Trophoblast cell (in vitro differentiated cells and primary cell): ENCODE measurements at regions not wholly inside any gene's neighbourhood (a gene's known extent, or its start where the extent isn't known, plus 50 kb on each side); places are given as distances from the start of the nearest gene placed in this dataset.
"Not testable (repeated sequence)": the region's sequence is repeated elsewhere in the genome, so short reads cannot be mapped to it uniquely, and the experiment has no call there.

Experiments used
- DNase-seq, 2 donors: peaks; one replicate each; pipeline ENCODE4 v3.0.0-alpha.2; 2016
- H2AFZ ChIP-seq: 2 replicates; pipeline ENCODE4 v1.6.1; 2013; ENCODE audit warnings: low read length, moderate library complexity, mild to moderate bottlenecking; ENCODE audit not compliant: insufficient read depth, poor library complexity
- H2AK5ac ChIP-seq: 2 replicates; pipeline ENCODE4 v1.6.1; 2013; ENCODE audit warnings: mild to moderate bottlenecking, low read length
- H2BK120ac ChIP-seq: 2 replicates; pipeline ENCODE4 v1.6.1; 2013; ENCODE audit warnings: low read length, mild to moderate bottlenecking, moderate library complexity; ENCODE audit not compliant: insufficient read depth, poor library complexity
- H2BK12ac ChIP-seq: 2 replicates; pipeline ENCODE4 v1.6.1; 2013; ENCODE audit warnings: mild to moderate bottlenecking, low read length, moderate library complexity
- H2BK5ac ChIP-seq: 2 replicates; pipeline ENCODE4 v1.6.1; 2013; ENCODE audit warnings: low read length, low read depth, moderate library complexity, mild to moderate bottlenecking; ENCODE audit not compliant: poor library complexity
- H3K14ac ChIP-seq: 2 replicates; pipeline ENCODE4 v1.6.1; 2013; ENCODE audit warnings: mild to moderate bottlenecking, low read length
- H3K18ac ChIP-seq: 2 replicates; pipeline ENCODE4 v1.6.1; 2013; ENCODE audit warnings: mild to moderate bottlenecking, low read length
- H3K23ac ChIP-seq: 2 replicates; pipeline ENCODE4 v1.6.1; 2013; ENCODE audit warnings: low read length
- H3K27ac ChIP-seq: 2 replicates; pipeline ENCODE4 v1.5.1; 2013; ENCODE audit warnings: low read depth, mild to moderate bottlenecking, inconsistent platforms, low read length, moderate library complexity
- H3K27me3 ChIP-seq: 2 replicates; pipeline ENCODE4 v1.6.1; 2013; ENCODE audit warnings: inconsistent platforms, mild to moderate bottlenecking, low read length, moderate library complexity; ENCODE audit not compliant: insufficient read depth
- H3K36me3 ChIP-seq, 2 experiments: 1 replicate in 1 of 2; 2 replicates in 1 of 2; pipeline ENCODE4 v1.6.1; 2013; ENCODE audit warnings: low read length in 2 of 2, mild to moderate bottlenecking in 2 of 2, moderate library complexity in 1 of 2; ENCODE audit not compliant: insufficient read depth in 2 of 2, control insufficient read depth in 1 of 2
- H3K4ac ChIP-seq: 2 replicates; pipeline ENCODE4 v1.6.1; 2013; ENCODE audit warnings: low read depth, mild to moderate bottlenecking, low read length, moderate library complexity
- H3K4me1 ChIP-seq, 2 experiments: 1 replicate in 1 of 2; 2 replicates in 1 of 2; pipeline ENCODE4 v1.6.1; 2013; ENCODE audit warnings: low read length in 2 of 2, mild to moderate bottlenecking in 2 of 2, moderate library complexity in 1 of 2; ENCODE audit not compliant: insufficient read depth in 2 of 2, control insufficient read depth in 1 of 2
- H3K4me2 ChIP-seq: 2 replicates; pipeline ENCODE4 v1.6.1; 2013; ENCODE audit warnings: inconsistent platforms, mild to moderate bottlenecking, low read length, moderate library complexity
- H3K4me3 ChIP-seq: 2 replicates; pipeline ENCODE4 v1.5.1; 2013; ENCODE audit warnings: mild to moderate bottlenecking, low read depth, low read length, inconsistent platforms
- H3K79me1 ChIP-seq: one replicate; pipeline ENCODE4 v1.6.1; 2013; ENCODE audit warnings: low read length
- H3K79me2 ChIP-seq: 2 replicates; pipeline ENCODE4 v1.6.1; 2013; ENCODE audit warnings: low read length, mild to moderate bottlenecking; ENCODE audit not compliant: control insufficient read depth, insufficient read depth, poor library complexity
- H3K9ac ChIP-seq: 2 replicates; pipeline ENCODE4 v1.6.1; 2013; ENCODE audit warnings: mild to moderate bottlenecking, low read length
- H3K9me3 ChIP-seq: 2 replicates; pipeline ENCODE4 v1.6.1; 2013; ENCODE audit warnings: low read depth, mild to moderate bottlenecking, control low read depth, inconsistent platforms, low read length; ENCODE audit not compliant: insufficient read depth
- H4K12ac ChIP-seq: 2 replicates; pipeline ENCODE4 v1.6.1; 2013; ENCODE audit warnings: low read depth, mild to moderate bottlenecking, low read length, moderate library complexity
- H4K8ac ChIP-seq: 2 replicates; pipeline ENCODE4 v1.6.1; 2013; ENCODE audit warnings: low read depth, mild to moderate bottlenecking, low read length, moderate library complexity
- H4K91ac ChIP-seq: one replicate; pipeline ENCODE4 v1.6.1; 2013; ENCODE audit warnings: low read depth, mild to moderate bottlenecking, low read length, moderate library complexity
- WGBS: extraction: QIAGEN DNeasy Blood & Tissue Kit; methylation state at CpG from one replicate; pipeline ENCODE4 v1.1.7; 2013; ENCODE audit warnings: missing lambda C conversion rate; ENCODE audit not compliant: insufficient read length, insufficient coverage; ENCODE audit errors: extremely low coverage; 5-methylcytosine and 5-hydroxymethylcytosine counted together

DNA sequence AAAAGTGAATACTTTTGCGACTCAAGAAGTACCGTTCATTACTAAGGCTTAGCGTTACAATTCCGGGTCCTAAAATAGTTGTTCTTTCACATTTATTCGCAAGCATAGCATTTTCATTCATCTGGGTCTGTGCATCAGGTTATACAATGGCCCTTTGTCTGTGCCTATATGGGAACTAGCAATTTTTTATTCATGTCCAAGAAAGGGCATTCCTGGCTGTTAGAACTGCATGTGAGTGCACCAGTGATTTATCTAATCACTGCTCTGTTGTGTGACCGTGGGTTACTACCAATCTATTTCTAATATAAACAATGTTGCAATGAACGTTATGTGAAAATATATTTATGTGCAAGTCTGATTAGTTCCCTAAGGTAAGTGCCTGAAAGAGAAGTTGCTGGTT, 63.8 kb downstream of the SPANXA1 start:
- not testable (repeated sequence) for H3K18ac ChIP-seq, H2AK5ac ChIP-seq, H3K14ac ChIP-seq, H3K36me3 ChIP-seq, DNase-seq, H3K4ac ChIP-seq, H2BK5ac ChIP-seq, H3K79me1 ChIP-seq, H3K4me2 ChIP-seq, H3K9ac ChIP-seq, H4K91ac ChIP-seq, H3K9me3 ChIP-seq, H3K27ac ChIP-seq, H2BK12ac ChIP-seq, H3K27me3 ChIP-seq, H2BK120ac ChIP-seq, H3K4me3 ChIP-seq, H4K8ac ChIP-seq, H3K23ac ChIP-seq, H4K12ac ChIP-seq, H3K4me1 ChIP-seq, H2AFZ ChIP-seq, H3K79me2 ChIP-seq
- WGBS: no CpG with 5 or more reads among the region's 7 CpGs

DNA sequence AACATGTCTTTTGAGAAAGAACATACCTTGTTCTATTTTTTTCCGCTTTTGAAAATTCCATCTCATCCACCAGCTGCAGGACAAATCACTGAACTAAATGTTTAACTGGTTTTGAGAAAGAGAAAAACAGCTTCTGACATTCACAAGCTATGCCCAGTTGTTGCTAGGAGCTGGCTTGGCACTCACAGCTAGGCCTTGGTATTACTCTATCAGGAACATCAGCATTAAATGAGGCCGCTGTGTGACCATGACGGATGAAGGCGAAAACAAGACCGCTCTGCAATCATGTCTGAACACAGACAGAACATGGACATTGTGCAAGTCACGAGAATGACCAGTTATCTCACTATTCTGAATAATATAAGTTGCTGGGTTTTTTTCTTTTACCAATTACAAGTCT, 108.8 kb downstream of the SPANXA1 start:
- not testable (repeated sequence) for H2BK120ac ChIP-seq, H3K14ac ChIP-seq, H2BK5ac ChIP-seq, H3K18ac ChIP-seq, H3K4ac ChIP-seq, H3K79me1 ChIP-seq, H2BK12ac ChIP-seq, H3K27me3 ChIP-seq, H3K4me3 ChIP-seq, H4K91ac ChIP-seq, H2AK5ac ChIP-seq, H3K4me2 ChIP-seq, H3K36me3 ChIP-seq, DNase-seq, H3K9me3 ChIP-seq, H3K27ac ChIP-seq, H3K4me1 ChIP-seq, H2AFZ ChIP-seq, H4K12ac ChIP-seq, H3K79me2 ChIP-seq, H3K9ac ChIP-seq, H4K8ac ChIP-seq, H3K23ac ChIP-seq
- no CpG with 5 or more reads among the region's 6 CpGs for WGBS

DNA sequence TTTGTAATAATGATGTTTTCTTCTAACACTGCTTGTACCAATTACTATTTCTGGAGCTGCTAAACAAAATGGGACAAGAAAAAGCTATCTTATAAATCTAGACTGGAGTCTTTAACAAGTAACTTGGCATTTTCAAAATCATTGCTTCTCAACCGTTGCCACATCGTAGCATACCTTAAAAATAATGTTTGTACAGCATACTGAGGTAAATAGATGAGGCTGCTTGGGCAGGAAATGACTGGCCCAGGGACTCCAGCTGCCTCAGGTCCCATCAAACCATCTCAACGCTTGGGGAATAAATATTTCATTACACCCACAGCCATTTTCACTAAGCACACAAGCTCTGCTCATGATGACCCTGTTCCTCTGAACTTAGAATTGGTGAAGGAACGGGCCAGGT, 115.1 kb downstream of the SPANXA1 start:
- no peak overlapping the region for H3K4me2 ChIP-seq
- no CpG with 5 or more reads among the region's 4 CpGs for WGBS
- H3K14ac ChIP-seq: no peak overlapping the region
- H3K36me3 ChIP-seq: no peaks in the 10 kb centered on the region
- no peaks in the 10 kb centered on the region for H3K27me3 ChIP-seq
- H3K9ac ChIP-seq: no peak overlapping the region
- H4K12ac ChIP-seq: no peak overlapping the region
- H2BK12ac ChIP-seq: no peak overlapping the region
- DNase-seq: no peak
- H3K4ac ChIP-seq: no peak overlapping the region
- H3K79me1 ChIP-seq: no peaks in the 10 kb centered on the region
- H3K4me3 ChIP-seq: no peak overlapping the region
- no peaks in the 10 kb centered on the region for H3K9me3 ChIP-seq
- H3K27ac ChIP-seq: no peak overlapping the region
- H2AK5ac ChIP-seq: no peak overlapping the region
- no peaks in the 10 kb centered on the region for H3K4me1 ChIP-seq
- no peak overlapping the region for H4K8ac ChIP-seq
- H3K79me2 ChIP-seq: no peaks in the 10 kb centered on the region
- no peak overlapping the region for H2BK120ac ChIP-seq
- no peak overlapping the region for H2BK5ac ChIP-seq
- no peak overlapping the region for H3K18ac ChIP-seq
- no peak overlapping the region for H2AFZ ChIP-seq
- H3K23ac ChIP-seq: no peak overlapping the region
- H4K91ac ChIP-seq: no peak overlapping the region

DNA sequence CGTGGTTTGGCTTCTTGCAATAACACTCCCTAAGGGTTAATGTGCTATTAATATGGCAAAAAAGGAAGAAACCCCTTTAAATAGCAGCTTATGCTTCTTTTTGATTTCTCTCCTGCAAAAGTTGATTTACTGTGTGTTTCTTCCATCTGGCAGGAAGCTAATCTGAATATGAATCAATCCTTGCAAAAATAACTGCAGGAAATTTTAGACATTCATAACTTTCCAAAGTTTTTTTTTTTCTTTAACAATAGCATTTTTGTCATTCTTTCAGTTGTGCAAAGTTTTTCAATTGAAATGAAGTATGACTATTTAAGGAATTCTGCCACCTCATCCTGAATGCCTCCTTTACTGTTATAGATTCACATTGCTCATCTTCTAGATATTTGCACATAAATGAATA, 115.6 kb downstream of the SPANXA1 start:
- Histone ChIP-seq H4K12ac (no peak overlapping the region), H3K18ac (no peak overlapping the region), H3K4me2 (no peak overlapping the region), H3K4ac (no peak overlapping the region), H4K8ac (no peak overlapping the region), H3K9ac (no peak overlapping the region), H2AFZ (no peak overlapping the region), H3K27me3 (no peaks in the 10 kb centered on the region), H3K4me1 (no peaks in the 10 kb centered on the region), H3K23ac (no peak overlapping the region), H2BK12ac (no peak overlapping the region), H3K79me1 (no peaks in the 10 kb centered on the region), H3K36me3 (no peaks in the 10 kb centered on the region), H2BK120ac (no peak overlapping the region), H3K79me2 (no peaks in the 10 kb centered on the region), H3K14ac (no peak overlapping the region), H2AK5ac (no peak overlapping the region), H3K9me3 (no peaks in the 10 kb centered on the region), H4K91ac (no peak overlapping the region), H3K4me3 (no peak overlapping the region), H3K27ac (no peak overlapping the region), H2BK5ac (no peak overlapping the region)
- no CpG with 5 or more reads among the region's 1 CpG for WGBS
- no peak for DNase-seq
